ENCODE measurements at regions not wholly inside any gene's neighbourhood (a gene's known extent, or its start where the extent isn't known, plus 50 kb on each side); places are given as distances from the start of the nearest gene placed in this dataset.
"Not testable (repeated sequence)": the region's sequence is repeated elsewhere in the genome, so short reads cannot be mapped to it uniquely, and the experiment has no call there.

DNA sequence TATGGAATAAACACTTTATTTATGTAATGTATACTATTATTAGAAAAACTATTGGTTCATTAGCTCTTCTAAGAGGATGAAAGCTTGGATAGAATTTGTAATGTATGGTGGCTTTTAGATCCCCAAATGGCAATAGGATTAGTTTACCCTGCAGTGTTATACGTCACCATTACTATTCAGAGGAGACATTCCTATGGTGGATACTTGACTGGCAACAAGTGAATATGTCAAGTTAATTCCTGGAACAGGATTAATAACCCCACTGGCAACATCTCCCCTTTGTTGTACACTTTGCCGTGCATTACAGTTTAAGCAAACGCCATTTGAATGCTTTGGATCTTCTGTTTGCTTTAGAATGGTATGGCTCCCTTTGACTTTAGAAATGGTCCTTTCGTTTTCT is 420.3 kb downstream of the FAM47B start:
- Histone ChIP-seq H3K36me3 (ENCODE audit: insufficient read depth in 1 of 2, low read depth in 1 of 2) (no peaks in the 10 kb centered on the region), H3K4me1 (no peaks in the 10 kb centered on the region), H3K27me3 (ENCODE audit: insufficient read depth in 3 of 3, low read length in 2 of 3) (peaks cover 0 to 6% (median 0%) of the 10 kb centered on the region in 3 donors), H3K27ac (no peak overlapping the region), H3K4me3 (no peak overlapping the region), H3K9me3 (no peaks in the 10 kb centered on the region)
- intact Hi-C loops (cut with DNase I), result no loop called here
- DNase-seq (no peak), ATAC-seq (no peak)
- WGBS, 3 donors, result 80 to 84% (median 82%) methylated on average over 4 of the region's 4 CpGs
- TF ChIP-seq, protein P1, sequence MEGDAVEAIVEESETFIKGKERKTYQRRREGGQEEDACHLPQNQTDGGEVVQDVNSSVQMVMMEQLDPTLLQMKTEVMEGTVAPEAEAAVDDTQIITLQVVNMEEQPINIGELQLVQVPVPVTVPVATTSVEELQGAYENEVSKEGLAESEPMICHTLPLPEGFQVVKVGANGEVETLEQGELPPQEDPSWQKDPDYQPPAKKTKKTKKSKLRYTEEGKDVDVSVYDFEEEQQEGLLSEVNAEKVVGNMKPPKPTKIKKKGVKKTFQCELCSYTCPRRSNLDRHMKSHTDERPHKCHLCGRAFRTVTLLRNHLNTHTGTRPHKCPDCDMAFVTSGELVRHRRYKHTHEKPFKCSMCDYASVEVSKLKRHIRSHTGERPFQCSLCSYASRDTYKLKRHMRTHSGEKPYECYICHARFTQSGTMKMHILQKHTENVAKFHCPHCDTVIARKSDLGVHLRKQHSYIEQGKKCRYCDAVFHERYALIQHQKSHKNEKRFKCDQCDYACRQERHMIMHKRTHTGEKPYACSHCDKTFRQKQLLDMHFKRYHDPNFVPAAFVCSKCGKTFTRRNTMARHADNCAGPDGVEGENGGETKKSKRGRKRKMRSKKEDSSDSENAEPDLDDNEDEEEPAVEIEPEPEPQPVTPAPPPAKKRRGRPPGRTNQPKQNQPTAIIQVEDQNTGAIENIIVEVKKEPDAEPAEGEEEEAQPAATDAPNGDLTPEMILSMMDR (IDR thresholded peaks at IDR 0.05), result no peak

DNA sequence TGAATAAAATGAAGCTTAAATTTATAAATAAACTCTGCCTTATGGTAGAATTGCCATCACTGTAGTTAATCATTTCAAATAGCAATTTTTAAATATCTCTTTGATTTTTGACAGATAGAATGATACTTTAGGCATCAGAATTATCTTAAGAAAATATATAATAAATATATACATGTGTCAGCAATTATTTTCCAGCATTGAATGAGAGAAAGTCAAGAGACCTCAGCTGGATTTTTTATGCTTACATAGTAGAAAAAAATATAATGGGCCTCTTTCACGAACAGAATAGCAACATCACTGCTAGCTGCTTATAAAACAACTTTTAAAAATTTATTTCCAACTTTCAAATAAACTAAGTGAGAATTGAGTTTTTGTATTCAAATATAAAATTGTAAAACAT is 424.0 kb upstream of the MAGEB16 start:
- H3K4me1 ChIP-seq, result no peaks in the 10 kb centered on the region
- TF ChIP-seq, protein P1 (IDR thresholded peaks at IDR 0.05), result no peak
- WGBS, 3 donors, result 37 to 80% (median 59%) methylated on average over 1 of the region's 1 CpG
- no peaks in the 10 kb centered on the region for H3K9me3 ChIP-seq
- ATAC-seq (no peak), DNase-seq (no peak)
- H3K36me3 ChIP-seq (ENCODE audit: insufficient read depth in 1 of 2, low read depth in 1 of 2), result no peaks in the 10 kb centered on the region
- H3K27me3 ChIP-seq (ENCODE audit: insufficient read depth in 3 of 3, low read length in 2 of 3), result no peaks in the 10 kb centered on the region
- intact Hi-C loops (cut with DNase I), result no loop called here
- no peak overlapping the region for H3K27ac ChIP-seq
- no peak overlapping the region for H3K4me3 ChIP-seq

DNA sequence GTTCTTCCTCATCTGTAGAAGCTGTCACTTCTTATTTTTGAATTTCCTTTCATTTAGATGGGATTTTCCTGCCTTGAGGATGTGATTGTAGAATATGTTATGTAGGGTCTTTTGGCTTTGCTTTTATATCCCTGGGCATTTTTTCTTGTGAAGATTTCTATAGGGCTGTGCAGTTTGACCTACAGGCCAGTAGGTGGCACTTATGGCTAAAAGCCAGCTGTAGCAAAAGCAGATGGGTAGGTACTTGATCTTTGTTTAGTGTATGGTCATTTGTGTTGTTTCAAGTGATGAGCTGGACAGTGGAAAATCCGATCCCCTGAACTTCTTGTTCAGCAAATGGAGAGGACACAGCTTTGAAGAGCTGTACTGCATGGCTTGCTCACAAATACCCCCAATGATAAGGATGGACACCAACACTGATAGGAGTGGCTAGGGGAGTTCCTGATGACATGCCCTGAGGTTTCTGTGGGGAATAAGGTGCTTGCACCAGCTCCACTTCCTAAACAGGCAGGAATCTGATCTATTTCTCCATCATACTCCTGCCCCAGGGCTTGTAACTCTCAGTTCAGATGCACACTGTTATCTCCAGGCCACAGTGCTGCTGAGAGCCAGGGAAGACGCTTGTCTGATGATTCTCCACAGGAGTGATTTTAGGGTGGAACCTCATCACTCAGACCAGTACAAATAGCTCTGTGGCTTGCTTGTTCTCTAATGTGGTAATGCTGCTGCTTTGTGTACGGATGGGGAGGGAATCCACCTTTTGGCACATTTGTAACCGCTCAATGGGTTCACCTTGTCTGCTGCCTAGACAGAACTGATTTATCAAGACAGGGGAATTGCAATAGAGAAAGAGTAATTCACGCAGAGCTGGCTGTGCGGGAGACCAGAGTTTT is 417.1 kb upstream of the MAGEB16 start:
- no peaks in the 10 kb centered on the region for H3K27me3 ChIP-seq (ENCODE audit: insufficient read depth in 3 of 3, low read length in 2 of 3)
- ATAC-seq (no peak), DNase-seq (no peak)
- TF ChIP-seq, protein P1 (IDR thresholded peaks at IDR 0.05), result peak; percentile 45
- no peak overlapping the region for H3K4me3 ChIP-seq
- no peak overlapping the region for H3K27ac ChIP-seq
- no peaks in the 10 kb centered on the region for H3K9me3 ChIP-seq
- H3K36me3 ChIP-seq (ENCODE audit: insufficient read depth in 1 of 2, low read depth in 1 of 2), result no peaks in the 10 kb centered on the region
- WGBS, 3 donors, result 65 to 89% (median 86%) methylated on average over 6 of the region's 6 CpGs
- H3K4me1 ChIP-seq, result no peaks in the 10 kb centered on the region
- intact Hi-C loops (cut with DNase I), result no loop called here

DNA sequence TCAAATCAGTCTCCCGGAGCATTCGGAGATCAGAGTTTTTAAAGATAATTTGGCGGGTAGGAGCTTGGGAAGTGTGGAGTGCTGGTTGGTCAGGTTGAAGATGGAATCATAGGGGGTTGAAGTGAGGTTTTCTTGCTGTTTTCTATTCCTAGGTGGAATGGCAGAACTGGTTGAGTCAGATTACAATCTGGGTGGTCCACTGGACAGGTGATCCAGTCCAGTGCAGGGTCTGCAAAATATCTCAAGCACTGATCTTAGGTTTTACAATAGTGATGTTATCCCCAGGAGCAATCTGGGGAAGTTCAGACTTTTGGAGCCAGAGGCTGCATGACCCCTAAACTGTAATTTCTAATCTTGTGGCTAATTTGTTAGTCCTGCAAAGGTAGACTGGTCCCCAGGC is 416.4 kb upstream of the MAGEB16 start:
- intact Hi-C loops (cut with DNase I); H3K9me3 ChIP-seq; H3K27me3 ChIP-seq (ENCODE audit: insufficient read depth in 3 of 3, low read length in 2 of 3); ATAC-seq; H3K4me1 ChIP-seq; H3K36me3 ChIP-seq (ENCODE audit: insufficient read depth in 1 of 2, low read depth in 1 of 2); H3K27ac ChIP-seq; DNase-seq; H3K4me3 ChIP-seq: not testable (repeated sequence)
- 90 to 96% (median 96%) methylated on average over 3 of the region's 3 CpGs for WGBS, 3 donors

DNA sequence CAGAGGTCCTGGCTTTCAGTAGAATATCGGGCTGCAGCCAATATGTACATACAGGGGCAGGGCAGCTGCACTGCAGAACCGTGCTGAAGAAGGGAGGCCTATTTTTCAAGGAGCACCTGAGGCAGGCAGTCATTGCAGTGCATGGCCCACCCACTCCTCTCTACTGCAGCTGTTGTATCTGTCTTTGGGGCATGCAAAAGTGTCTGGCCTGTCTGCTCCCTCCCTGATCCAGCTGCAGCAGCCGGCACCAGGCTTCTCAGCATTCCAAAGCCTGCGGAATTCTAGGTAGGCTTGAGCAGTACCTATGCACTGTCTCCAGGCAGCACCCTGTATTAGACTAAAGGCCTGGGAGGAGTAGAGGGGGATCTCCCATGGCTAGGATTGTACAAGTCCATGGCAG is 415.2 kb upstream of the MAGEB16 start:
- H3K27me3 ChIP-seq (ENCODE audit: insufficient read depth in 3 of 3, low read length in 2 of 3), result no peaks in the 10 kb centered on the region
- H3K9me3 ChIP-seq, result no peaks in the 10 kb centered on the region
- DNase-seq (no peak), ATAC-seq (no peak)
- WGBS, 3 donors, result 32 to 67% (median 43%) methylated on average over 3 to 4 of the region's 4 CpGs
- H3K4me1 ChIP-seq, result no peaks in the 10 kb centered on the region
- no peaks in the 10 kb centered on the region for H3K36me3 ChIP-seq (ENCODE audit: insufficient read depth in 1 of 2, low read depth in 1 of 2)
- H3K4me3 ChIP-seq, result no peak overlapping the region
- no peak overlapping the region for H3K27ac ChIP-seq
- TF ChIP-seq, protein P1 (IDR thresholded peaks at IDR 0.05), result no peak
- intact Hi-C loops (cut with DNase I), result no loop called here
